GM12878 (cell line): ENCODE measurements at regions not wholly inside any gene's neighbourhood (a gene's known extent, or its start where the extent isn't known, plus 50 kb on each side); places are given as distances from the start of the nearest gene placed in this dataset.

Experiments
- ATAC-seq: fragments of 200-7000 bp; cut with Tn5 transposase; 3 replicates; pipeline ENCODE4 v1.9.1; 2020; ENCODE audit warnings: mild to moderate bottlenecking, moderate library complexity
- BruUV-seq: library from RNA; stranded (reverse); fragments of 400-500 nt; replicated peaks from 2 replicates; lab custom pipeline; 2021; lab: Mats Ljungman, UMichigan
- CTCF ChIA-PET: fragments of 300-600 bp; sonication (Branson Sonifier 250); formaldehyde crosslinking; extraction: SDS; loops from one replicate; lab custom pipeline; 2021; ENCODE audit warnings: inconsistent platforms; lab: Yijun Ruan, JAX
- POLR2A ChIA-PET: fragments of 350-600 bp; formaldehyde crosslinking; extraction: SDS; loops from one replicate; lab custom pipeline; 2021; ENCODE audit warnings: inconsistent platforms; lab: Charles Lee
- RAD21 ChIA-PET: fragments of 300-600 bp; sonication (Branson Sonifier 250); formaldehyde crosslinking; loops from one replicate; lab custom pipeline; 2023; ENCODE audit warnings: antibody characterized with exemption; ENCODE audit not compliant: unreplicated experiment; lab: Charles Lee
- SMC1A ChIA-PET: fragments of 300-600 bp; sonication (Branson Sonifier 250); formaldehyde crosslinking; loops from one replicate; lab custom pipeline; 2023; ENCODE audit not compliant: unreplicated experiment, uncharacterized antibody; lab: Charles Lee
- DNase-seq: peaks from one replicate; pipeline ENCODE4 v3.0.0-alpha.2; 2011; ENCODE audit warnings: low read depth, low spot score
- FAIRE-seq: peaks from 3 replicates; lab custom pipeline; 2011; peaks lifted over from hg19 to GRCh38; lab: Jason Lieb, UNC
- H2AFZ ChIP-seq: 2 replicates; pipeline ENCODE4 v1.6.0; 2011; ENCODE audit warnings: low read depth, low read length, control low read depth; ENCODE audit not compliant: control insufficient read depth
- H3K27ac ChIP-seq: 2 replicates; pipeline ENCODE4 v1.5.1; 2011; ENCODE audit warnings: control low read depth; ENCODE audit not compliant: control insufficient read depth, insufficient read depth
- H3K27me3 ChIP-seq, 2 experiments: replicated peaks in 1 of 2; 2 replicates each; pipeline versions ENCODE4 v1.6.0 to v1.6.1; 2011; ENCODE audit warnings: low read length in 1 of 2; ENCODE audit not compliant: control insufficient read depth in 2 of 2, insufficient read depth in 2 of 2
- H3K36me3 ChIP-seq, 2 experiments: 2 replicates each; pipeline ENCODE4 v1.5.1; 2011; ENCODE audit warnings: low read length in 1 of 2; ENCODE audit not compliant: control insufficient read depth in 2 of 2, insufficient read depth in 2 of 2
- H3K4me1 ChIP-seq: 2 replicates; pipeline ENCODE4 v1.6.1; 2011; ENCODE audit warnings: mild to moderate bottlenecking, low read length, moderate library complexity, mixed read lengths; ENCODE audit not compliant: control insufficient read depth, insufficient read depth
- H3K4me2 ChIP-seq: 2 replicates; pipeline ENCODE4 v1.6.0; 2011; ENCODE audit warnings: control low read depth; ENCODE audit not compliant: control insufficient read depth, insufficient read depth
- H3K4me3 ChIP-seq: fragments of 200-600 bp; sonication (generic); 2 replicates; pipeline ENCODE4 v1.5.1; 2016
- H3K79me2 ChIP-seq: 2 replicates; pipeline ENCODE4 v1.6.0; 2011; ENCODE audit warnings: low read length; ENCODE audit not compliant: control insufficient read depth, insufficient read depth
- H3K9ac ChIP-seq: 2 replicates; pipeline ENCODE4 v1.8.0; 2011; ENCODE audit warnings: low read length, control low read depth, mixed read lengths; ENCODE audit not compliant: control insufficient read depth, insufficient read depth
- H3K9me3 ChIP-seq: replicated peaks from 3 replicates; pipeline ENCODE4 v1.5.1; 2011; ENCODE audit warnings: mild to moderate bottlenecking, low read length; ENCODE audit not compliant: control insufficient read depth, insufficient read depth
- H4K20me1 ChIP-seq: 2 replicates; pipeline ENCODE4 v1.6.0; 2011; ENCODE audit not compliant: control insufficient read depth, insufficient read depth
- CHD4 ChIP-seq: fragments of 200-600 bp; sonication (generic); IDR thresholded peaks from 2 replicates; pipeline ENCODE4 v1.6.1; 2016; ENCODE audit warnings: mild to moderate bottlenecking
- EED ChIP-seq: sonication (generic); IDR thresholded peaks from 2 replicates; pipeline ENCODE4 v1.6.1; 2016; ENCODE audit warnings: antibody characterized with exemption, low read depth
- EZH2 ChIP-seq: IDR thresholded peaks from 2 replicates; pipeline ENCODE4 v1.6.1; 2012; ENCODE audit warnings: low read depth, mild to moderate bottlenecking, control low read depth, inconsistent platforms, low read length, borderline replicate concordance; ENCODE audit not compliant: control insufficient read depth
- RAD21 ChIP-seq: IDR thresholded peaks from 2 replicates; pipeline ENCODE4 v1.6.1; 2011; ENCODE audit warnings: mild to moderate bottlenecking, low read depth, low read length, moderate library complexity; ENCODE audit not compliant: insufficient read depth
- RUNX3 ChIP-seq: IDR thresholded peaks from 2 replicates; pipeline ENCODE4 v1.6.1; 2012; ENCODE audit warnings: low read length, inconsistent platforms
- SIN3A ChIP-seq: IDR thresholded peaks from 2 replicates; pipeline ENCODE4 v1.6.1; 2012; ENCODE audit warnings: low read depth, low read length, improper control_type of control experiment
- SMAD1 ChIP-seq: fragments of 450-650 bp; IDR thresholded peaks from 2 replicates; pipeline ENCODE4 v1.6.1; 2018; ENCODE audit warnings: mild to moderate bottlenecking, low read depth; ENCODE audit not compliant: partially characterized antibody
- SMC3 ChIP-seq: IDR thresholded peaks from 2 replicates; pipeline ENCODE4 v1.6.1; 2011; ENCODE audit warnings: low read length, improper control_type of control experiment, borderline replicate concordance
- TCF7 ChIP-seq: IDR thresholded peaks from 2 replicates; pipeline ENCODE4 v1.6.1; 2014; ENCODE audit warnings: antibody characterized with exemption, borderline replicate concordance
- ZNF217 ChIP-seq: fragments of 450-650 bp; IDR thresholded peaks from 2 replicates; pipeline ENCODE4 v1.6.1; 2017; ENCODE audit warnings: antibody characterized with exemption, mild to moderate bottlenecking
- ZNF384 ChIP-seq: IDR thresholded peaks from 2 replicates; pipeline ENCODE4 v1.6.1; 2012; ENCODE audit warnings: low read depth, mild to moderate bottlenecking, low read length, improper control_type of control experiment, borderline replicate concordance
- ZNF622 ChIP-seq: fragments of 450-650 bp; IDR thresholded peaks from 2 replicates; pipeline ENCODE4 v1.6.1; 2017; ENCODE audit warnings: mild to moderate bottlenecking, inconsistent platforms
- WGBS: methylation state at CpG from one replicate; pipeline ENCODE4 v1.1.6; 2016; ENCODE audit warnings: low lambda C conversion rate; ENCODE audit not compliant: insufficient replicate concordance, insufficient coverage; ENCODE audit errors: missing lambda C conversion rate; 5-methylcytosine and 5-hydroxymethylcytosine counted together
- in situ Hi-C: fragments of 300-500 bp; cut with MboI; formaldehyde crosslinking; loops from 9 replicates; pipeline ENCODE4 v1.14.3; 2018; ENCODE audit warnings: mixed read lengths
- intact Hi-C: fragments of 100-400 bp; cut with micrococcal nuclease; formaldehyde crosslinking; loops from one replicate; pipeline ENCODE4 v1.14.2; 2022; ENCODE audit not compliant: unreplicated experiment
- TF ChIP-seq, protein P1 (sequence below): IDR thresholded peaks from 2 replicates; pipeline ENCODE4 v1.6.1; 2011; ENCODE audit warnings: mild to moderate bottlenecking, low read depth, low read length, moderate library complexity; ENCODE audit not compliant: insufficient replicate concordance
- TF ChIP-seq, protein P2 (sequence below), 3 experiments: IDR thresholded peaks in 2 of 3; conservative IDR thresholded peaks in 1 of 3; 2 replicates each; pipeline ENCODE4 v1.5.1; 2011; ENCODE audit warnings: low read depth in 3 of 3, low read length in 3 of 3, mild to moderate bottlenecking in 3 of 3, control low read depth in 2 of 3, moderate library complexity in 2 of 3, inconsistent platforms in 1 of 3, mixed read lengths in 1 of 3; ENCODE audit not compliant: control insufficient read depth in 2 of 3, insufficient read depth in 1 of 3; ENCODE audit errors: extremely low read depth in 1 of 3
- TF ChIP-seq, protein P3 (sequence below): IDR thresholded peaks from 2 replicates; pipeline ENCODE4 v1.6.1; 2012; ENCODE audit warnings: low read depth, low read length, improper control_type of control experiment
- TF ChIP-seq, protein P4 (sequence below): IDR thresholded peaks from 2 replicates; pipeline ENCODE4 v1.6.1; 2012; ENCODE audit warnings: improper control_type of control experiment, low read depth, low read length; ENCODE audit not compliant: insufficient replicate concordance

DNA sequence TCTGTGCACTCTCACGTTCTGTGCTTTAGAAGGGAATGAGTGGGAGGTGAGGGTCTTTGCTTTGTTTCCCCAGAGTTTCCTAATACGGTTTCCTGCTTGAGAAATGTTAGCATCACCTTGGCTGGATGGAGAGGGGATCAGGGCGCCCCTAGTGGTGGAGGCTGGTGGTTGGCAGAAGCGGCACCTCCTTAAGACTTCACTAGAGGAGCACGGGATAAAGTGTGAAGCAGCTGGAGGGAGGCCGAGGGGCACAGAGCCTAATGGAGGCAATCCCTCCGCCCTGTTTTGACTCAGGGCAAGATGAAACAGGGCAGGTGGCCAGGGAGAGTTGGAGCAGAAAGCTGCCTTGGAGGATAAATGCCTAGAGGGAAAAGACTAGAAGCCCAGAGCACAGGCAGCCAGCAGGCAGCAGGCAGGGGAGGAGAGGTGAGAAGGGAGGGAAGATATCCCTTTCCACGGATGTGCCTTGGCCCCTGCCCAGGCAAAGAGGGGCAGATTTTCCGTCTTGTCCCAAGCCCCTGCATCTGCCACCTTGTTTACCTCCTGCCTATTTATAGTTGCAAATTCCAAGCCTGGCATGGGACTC lies 56.0 kb upstream of the BTRC start:
- BruUV-seq = no TSS peak
- ChIA-PET CTCF (interaction anchor here (0.6 to 1.2 kb wide), 7 partner anchors 15 to 274 kb away, joined by 3 to 5 read pairs (median 3); no protein-coding TSS in a partner anchor), RAD21 (no interaction called here), POLR2A (no interaction called here), SMC1A (no interaction called here)
- Histone ChIP-seq H2AFZ (no peak overlapping the region), H3K4me3 (no peak overlapping the region), H3K36me3 (no peaks in the 10 kb centered on the region), H4K20me1 (no peaks in the 10 kb centered on the region; the same call in 1 of the 2 replicates), H3K4me1 (no peaks in the 10 kb centered on the region), H3K27me3 (peaks cover 0 to 3% of the 10 kb centered on the region in 2 experiments; a peak in 2 of 4 replicates), H3K79me2 (no peaks in the 10 kb centered on the region), H3K4me2 (no peak overlapping the region), H3K9ac (no peak overlapping the region), H3K9me3 (no peaks in the 10 kb centered on the region), H3K27ac (no peak overlapping the region)
- in situ Hi-C loops = loop anchor here (10.0 kb wide), 1 partner anchor 147 kb away; no protein-coding TSS in a partner anchor
- DNase-seq = no peak
- peak; percentile 74 for FAIRE-seq
- whole genome bisulfite sequencing = 2% methylated on average over 9 of the region's 9 CpGs
- intact Hi-C loops = loop anchor here (2.0 to 5.0 kb wide), 2 partner anchors 144 to 273 kb away; no protein-coding TSS in a partner anchor
- peak; percentile 96 for ATAC-seq
- TF ChIP-seq RUNX3 (0 out of 2 replicates have a peak, but pooled peaks have one; percentile 23), ZNF622 (no peak), TCF7 (no peak), RAD21 (peak; percentile 36; the same call in 1 of the 2 replicates), EED (no peak), SMC3 (peak; percentile 14; the same call in 1 of the 2 replicates), EZH2 (no peak), ZNF384 (no peak), SIN3A (no peak), ZNF217 (no peak), CHD4 (no peak), SMAD1 (no peak)
- TF ChIP-seq, protein P1, sequence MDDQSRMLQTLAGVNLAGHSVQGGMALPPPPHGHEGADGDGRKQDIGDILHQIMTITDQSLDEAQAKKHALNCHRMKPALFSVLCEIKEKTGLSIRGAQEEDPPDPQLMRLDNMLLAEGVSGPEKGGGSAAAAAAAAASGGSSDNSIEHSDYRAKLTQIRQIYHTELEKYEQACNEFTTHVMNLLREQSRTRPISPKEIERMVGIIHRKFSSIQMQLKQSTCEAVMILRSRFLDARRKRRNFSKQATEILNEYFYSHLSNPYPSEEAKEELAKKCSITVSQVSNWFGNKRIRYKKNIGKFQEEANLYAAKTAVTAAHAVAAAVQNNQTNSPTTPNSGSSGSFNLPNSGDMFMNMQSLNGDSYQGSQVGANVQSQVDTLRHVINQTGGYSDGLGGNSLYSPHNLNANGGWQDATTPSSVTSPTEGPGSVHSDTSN = no peak
- TF ChIP-seq, protein P2, sequence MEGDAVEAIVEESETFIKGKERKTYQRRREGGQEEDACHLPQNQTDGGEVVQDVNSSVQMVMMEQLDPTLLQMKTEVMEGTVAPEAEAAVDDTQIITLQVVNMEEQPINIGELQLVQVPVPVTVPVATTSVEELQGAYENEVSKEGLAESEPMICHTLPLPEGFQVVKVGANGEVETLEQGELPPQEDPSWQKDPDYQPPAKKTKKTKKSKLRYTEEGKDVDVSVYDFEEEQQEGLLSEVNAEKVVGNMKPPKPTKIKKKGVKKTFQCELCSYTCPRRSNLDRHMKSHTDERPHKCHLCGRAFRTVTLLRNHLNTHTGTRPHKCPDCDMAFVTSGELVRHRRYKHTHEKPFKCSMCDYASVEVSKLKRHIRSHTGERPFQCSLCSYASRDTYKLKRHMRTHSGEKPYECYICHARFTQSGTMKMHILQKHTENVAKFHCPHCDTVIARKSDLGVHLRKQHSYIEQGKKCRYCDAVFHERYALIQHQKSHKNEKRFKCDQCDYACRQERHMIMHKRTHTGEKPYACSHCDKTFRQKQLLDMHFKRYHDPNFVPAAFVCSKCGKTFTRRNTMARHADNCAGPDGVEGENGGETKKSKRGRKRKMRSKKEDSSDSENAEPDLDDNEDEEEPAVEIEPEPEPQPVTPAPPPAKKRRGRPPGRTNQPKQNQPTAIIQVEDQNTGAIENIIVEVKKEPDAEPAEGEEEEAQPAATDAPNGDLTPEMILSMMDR (IDR thresholded peaks at IDR 0.05 in 2 of 3, conservative IDR thresholded peaks at IDR 0.05 in 1 of 3; ENCODE audit: control insufficient read depth in 2 of 3, extremely low read depth in 1 of 3, insufficient read depth in 1 of 3, low read depth in 3 of 3, low read length in 3 of 3) = peak; percentile 77 to 96 (median 96)
- TF ChIP-seq, protein P3, sequence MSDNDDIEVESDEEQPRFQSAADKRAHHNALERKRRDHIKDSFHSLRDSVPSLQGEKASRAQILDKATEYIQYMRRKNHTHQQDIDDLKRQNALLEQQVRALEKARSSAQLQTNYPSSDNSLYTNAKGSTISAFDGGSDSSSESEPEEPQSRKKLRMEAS = no peak
- TF ChIP-seq, protein P4, sequence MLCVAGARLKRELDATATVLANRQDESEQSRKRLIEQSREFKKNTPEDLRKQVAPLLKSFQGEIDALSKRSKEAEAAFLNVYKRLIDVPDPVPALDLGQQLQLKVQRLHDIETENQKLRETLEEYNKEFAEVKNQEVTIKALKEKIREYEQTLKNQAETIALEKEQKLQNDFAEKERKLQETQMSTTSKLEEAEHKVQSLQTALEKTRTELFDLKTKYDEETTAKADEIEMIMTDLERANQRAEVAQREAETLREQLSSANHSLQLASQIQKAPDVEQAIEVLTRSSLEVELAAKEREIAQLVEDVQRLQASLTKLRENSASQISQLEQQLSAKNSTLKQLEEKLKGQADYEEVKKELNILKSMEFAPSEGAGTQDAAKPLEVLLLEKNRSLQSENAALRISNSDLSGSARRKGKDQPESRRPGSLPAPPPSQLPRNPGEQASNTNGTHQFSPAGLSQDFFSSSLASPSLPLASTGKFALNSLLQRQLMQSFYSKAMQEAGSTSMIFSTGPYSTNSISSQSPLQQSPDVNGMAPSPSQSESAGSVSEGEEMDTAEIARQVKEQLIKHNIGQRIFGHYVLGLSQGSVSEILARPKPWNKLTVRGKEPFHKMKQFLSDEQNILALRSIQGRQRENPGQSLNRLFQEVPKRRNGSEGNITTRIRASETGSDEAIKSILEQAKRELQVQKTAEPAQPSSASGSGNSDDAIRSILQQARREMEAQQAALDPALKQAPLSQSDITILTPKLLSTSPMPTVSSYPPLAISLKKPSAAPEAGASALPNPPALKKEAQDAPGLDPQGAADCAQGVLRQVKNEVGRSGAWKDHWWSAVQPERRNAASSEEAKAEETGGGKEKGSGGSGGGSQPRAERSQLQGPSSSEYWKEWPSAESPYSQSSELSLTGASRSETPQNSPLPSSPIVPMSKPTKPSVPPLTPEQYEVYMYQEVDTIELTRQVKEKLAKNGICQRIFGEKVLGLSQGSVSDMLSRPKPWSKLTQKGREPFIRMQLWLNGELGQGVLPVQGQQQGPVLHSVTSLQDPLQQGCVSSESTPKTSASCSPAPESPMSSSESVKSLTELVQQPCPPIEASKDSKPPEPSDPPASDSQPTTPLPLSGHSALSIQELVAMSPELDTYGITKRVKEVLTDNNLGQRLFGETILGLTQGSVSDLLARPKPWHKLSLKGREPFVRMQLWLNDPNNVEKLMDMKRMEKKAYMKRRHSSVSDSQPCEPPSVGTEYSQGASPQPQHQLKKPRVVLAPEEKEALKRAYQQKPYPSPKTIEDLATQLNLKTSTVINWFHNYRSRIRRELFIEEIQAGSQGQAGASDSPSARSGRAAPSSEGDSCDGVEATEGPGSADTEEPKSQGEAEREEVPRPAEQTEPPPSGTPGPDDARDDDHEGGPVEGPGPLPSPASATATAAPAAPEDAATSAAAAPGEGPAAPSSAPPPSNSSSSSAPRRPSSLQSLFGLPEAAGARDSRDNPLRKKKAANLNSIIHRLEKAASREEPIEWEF = no peak
